H9 (cell line): ENCODE measurements at regions not wholly inside any gene's neighbourhood (a gene's known extent, or its start where the extent isn't known, plus 50 kb on each side); places are given as distances from the start of the nearest gene placed in this dataset.

Source experiments
- DNase-seq: peaks from one replicate; pipeline ENCODE4 v3.0.0-alpha.2; 2017
- H2AFZ ChIP-seq: one replicate; pipeline ENCODE4 v1.6.1; 2013; ENCODE audit warnings: mild to moderate bottlenecking, low read length, control low read depth, moderate library complexity
- H2AK5ac ChIP-seq: 2 replicates; pipeline ENCODE4 v1.6.1; 2013; ENCODE audit warnings: low read length, control low read depth, mixed read lengths; ENCODE audit not compliant: insufficient read length
- H2BK120ac ChIP-seq: one replicate; pipeline ENCODE4 v1.6.1; 2013; ENCODE audit warnings: low read depth, mild to moderate bottlenecking, low read length, control low read depth, inconsistent platforms; ENCODE audit not compliant: poor library complexity, severe bottlenecking
- H2BK12ac ChIP-seq: 2 replicates; pipeline ENCODE4 v1.6.1; 2013; ENCODE audit warnings: low read length, control low read depth, mixed read lengths, low read depth; ENCODE audit not compliant: insufficient read length
- H2BK15ac ChIP-seq: 2 replicates; pipeline ENCODE4 v1.6.1; 2013; ENCODE audit warnings: low read depth, low read length, control low read depth
- H2BK20ac ChIP-seq: one replicate; pipeline ENCODE4 v1.6.1; 2013; ENCODE audit warnings: low read depth, mild to moderate bottlenecking, low read length, control low read depth, inconsistent platforms; ENCODE audit not compliant: poor library complexity, severe bottlenecking
- H2BK5ac ChIP-seq: 2 replicates; pipeline ENCODE4 v1.6.1; 2013; ENCODE audit warnings: low read length, control low read depth, mixed read lengths; ENCODE audit not compliant: insufficient read length
- H3K14ac ChIP-seq: 2 replicates; pipeline ENCODE4 v1.6.1; 2013; ENCODE audit warnings: low read length, control low read depth; ENCODE audit not compliant: insufficient read depth
- H3K18ac ChIP-seq: 2 replicates; pipeline ENCODE4 v1.6.1; 2013; ENCODE audit warnings: low read depth, mild to moderate bottlenecking, mixed read lengths, low read length, control low read depth; ENCODE audit not compliant: insufficient read length
- H3K23ac ChIP-seq: 2 replicates; pipeline ENCODE4 v1.6.1; 2013; ENCODE audit warnings: low read length, control low read depth, mixed read lengths, low read depth; ENCODE audit not compliant: insufficient read length
- H3K23me2 ChIP-seq: 2 replicates; pipeline ENCODE4 v1.6.1; 2013; ENCODE audit warnings: low read depth, mild to moderate bottlenecking, mixed read lengths, low read length, control low read depth; ENCODE audit not compliant: insufficient read length, poor library complexity, severe bottlenecking
- H3K27ac ChIP-seq: 2 replicates; pipeline ENCODE4 v1.5.1; 2013; ENCODE audit warnings: low read length, control low read depth, mixed read lengths, low read depth; ENCODE audit not compliant: insufficient read length
- H3K27me3 ChIP-seq: 2 replicates; pipeline ENCODE4 v1.6.1; 2013; ENCODE audit warnings: low read length, control low read depth, inconsistent platforms; ENCODE audit not compliant: insufficient read depth
- H3K4ac ChIP-seq: 2 replicates; pipeline ENCODE4 v1.6.1; 2013; ENCODE audit warnings: low read depth, mild to moderate bottlenecking, control low read depth, inconsistent platforms, low read length, moderate library complexity
- H3K4me1 ChIP-seq: 2 replicates; pipeline ENCODE4 v1.6.1; 2013; ENCODE audit warnings: low read length, control low read depth, inconsistent platforms; ENCODE audit not compliant: insufficient read depth
- H3K4me2 ChIP-seq: 2 replicates; pipeline ENCODE4 v1.6.1; 2013; ENCODE audit warnings: low read length, control low read depth, mixed read lengths; ENCODE audit not compliant: insufficient read length, insufficient read depth
- H3K56ac ChIP-seq: 2 replicates; pipeline ENCODE4 v1.6.1; 2013; ENCODE audit warnings: low read depth, mild to moderate bottlenecking, mixed read lengths, low read length, control low read depth; ENCODE audit not compliant: insufficient read length
- H3K79me1 ChIP-seq: 2 replicates; pipeline ENCODE4 v1.6.1; 2013; ENCODE audit warnings: low read depth, mild to moderate bottlenecking, moderate library complexity, low read length, control low read depth, inconsistent platforms; ENCODE audit not compliant: insufficient read depth, poor library complexity, severe bottlenecking
- H3K79me2 ChIP-seq: 2 replicates; pipeline ENCODE4 v1.6.1; 2013; ENCODE audit warnings: low read length, control low read depth, inconsistent platforms; ENCODE audit not compliant: insufficient read depth
- H3K9ac ChIP-seq: 2 replicates; pipeline ENCODE4 v1.6.1; 2013; ENCODE audit warnings: low read length, control low read depth, mixed read lengths; ENCODE audit not compliant: insufficient read length; ENCODE audit errors: extremely low read depth
- H3K9me3 ChIP-seq: one replicate; pipeline ENCODE4 v1.6.1; 2013; ENCODE audit warnings: low read depth, low read length, inconsistent platforms; ENCODE audit not compliant: control insufficient read depth
- H3T11ph ChIP-seq: one replicate; pipeline ENCODE4 v1.6.1; 2013; ENCODE audit warnings: mild to moderate bottlenecking, low read length, control low read depth, inconsistent platforms
- H4K20me1 ChIP-seq: one replicate; pipeline ENCODE4 v1.6.1; 2013; ENCODE audit not compliant: control insufficient read depth, insufficient read length, insufficient read depth
- H4K5ac ChIP-seq: 2 replicates; pipeline ENCODE4 v1.6.1; 2013; ENCODE audit warnings: low read depth, mild to moderate bottlenecking, mixed read lengths, low read length, control low read depth; ENCODE audit not compliant: insufficient read length
- H4K8ac ChIP-seq: replicated peaks from 2 replicates; pipeline ENCODE4 v1.6.1; 2013; ENCODE audit warnings: low read length, control low read depth, mixed read lengths, low read depth; ENCODE audit not compliant: insufficient read length
- H4K91ac ChIP-seq: 2 replicates; pipeline ENCODE4 v1.6.1; 2013; ENCODE audit warnings: low read depth, mild to moderate bottlenecking, moderate library complexity, mixed read lengths, low read length, control low read depth; ENCODE audit not compliant: insufficient read length
- H3K27ac Mint-ChIP-seq, 3 experiments: 2 replicates in 2 of 3; 3 replicates in 1 of 3; pipeline ENCODE4 v1.8.0; 2020 to 2021; ENCODE audit warnings: mixed read lengths in 3 of 3, mild to moderate bottlenecking in 1 of 3, moderate library complexity in 1 of 3
- H3K27me3 Mint-ChIP-seq: 2 replicates; pipeline ENCODE4 v1.8.0; 2021; ENCODE audit warnings: low read depth, mild to moderate bottlenecking, moderate library complexity, mixed read lengths
- H3K36me3 Mint-ChIP-seq, 3 experiments: 2 replicates in 2 of 3; 3 replicates in 1 of 3; pipeline ENCODE4 v1.8.0; 2020 to 2021; ENCODE audit warnings: low read depth in 3 of 3, mixed read lengths in 3 of 3; ENCODE audit not compliant: insufficient read depth in 1 of 3
- H3K4me1 Mint-ChIP-seq, 2 experiments: 2 replicates each; pipeline ENCODE4 v1.8.0; 2020; ENCODE audit warnings: mixed read lengths in 2 of 2
- H3K4me3 Mint-ChIP-seq, 2 experiments: 2 replicates in 1 of 2; 3 replicates in 1 of 2; pipeline ENCODE4 v1.8.0; 2020 to 2021; ENCODE audit warnings: mild to moderate bottlenecking in 2 of 2, mixed read lengths in 2 of 2, moderate library complexity in 1 of 2
- H3K9me3 Mint-ChIP-seq, 2 experiments: 2 replicates in 1 of 2; 3 replicates in 1 of 2; pipeline ENCODE4 v1.8.0; 2020; ENCODE audit warnings: mild to moderate bottlenecking in 2 of 2, mixed read lengths in 2 of 2, moderate library complexity in 1 of 2
- CTCF ChIP-seq: fragments of 200-600 bp; sonication (generic); conservative IDR thresholded peaks from 3 replicates; pipeline ENCODE4 v1.8.0; 2021; ENCODE audit warnings: antibody characterized with exemption, mild to moderate bottlenecking
- WGBS: extraction: QIAGEN DNeasy Blood & Tissue Kit; methylation state at CpG from one replicate; pipeline ENCODE4 v1.1.7; 2013; ENCODE audit warnings: missing lambda C conversion rate, low lambda C conversion rate, mixed read lengths; ENCODE audit not compliant: insufficient read length; ENCODE audit errors: extremely low coverage; 5-methylcytosine and 5-hydroxymethylcytosine counted together

DNA sequence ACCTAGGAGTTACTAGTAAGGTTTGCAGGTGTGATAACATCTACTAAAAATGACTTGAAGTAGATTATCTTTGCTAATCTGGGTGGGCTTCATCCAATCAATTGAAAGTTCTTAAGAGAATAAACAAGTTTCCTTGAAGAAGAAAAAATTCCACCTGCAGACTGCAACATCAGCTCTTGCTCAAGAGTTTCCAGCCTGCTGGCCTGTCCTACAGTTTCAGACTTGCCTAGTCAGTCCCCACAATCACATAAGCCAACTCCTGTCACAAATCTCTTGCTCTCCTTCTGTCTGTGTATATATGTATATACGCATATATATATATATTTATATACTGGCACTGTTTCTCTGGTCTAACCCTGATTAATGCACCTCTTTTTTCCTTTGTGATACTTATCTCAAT is 67.3 kb upstream of the ITM2B start:
- H2BK5ac ChIP-seq: no peak overlapping the region
- no peak overlapping the region for H3K27ac Mint-ChIP-seq
- no peak overlapping the region for H2BK120ac ChIP-seq
- no peak overlapping the region for H4K91ac ChIP-seq
- H3K23me2 ChIP-seq: no peaks in the 10 kb centered on the region
- no peaks in the 10 kb centered on the region for H3K79me1 ChIP-seq
- H3K36me3 Mint-ChIP-seq: no peaks in the 10 kb centered on the region
- no peaks in the 10 kb centered on the region for H3K9me3 ChIP-seq
- no peak overlapping the region for H3K23ac ChIP-seq
- no peak overlapping the region for H3K14ac ChIP-seq
- no peak overlapping the region for H3K18ac ChIP-seq
- no peaks in the 10 kb centered on the region; the same call in 1 of the 2 replicates for H3K4me1 ChIP-seq
- H4K20me1 ChIP-seq: no peaks in the 10 kb centered on the region
- peaks cover 12 to 13% of the 10 kb centered on the region in 2 experiments for H3K4me1 Mint-ChIP-seq
- no peak for DNase-seq
- no peak for TF ChIP-seq CTCF
- H3K4me2 ChIP-seq: no peak overlapping the region
- H3K9me3 Mint-ChIP-seq: no peaks in the 10 kb centered on the region
- H2AK5ac ChIP-seq: no peak overlapping the region
- H3K79me2 ChIP-seq: no peaks in the 10 kb centered on the region
- H2BK12ac ChIP-seq: no peak overlapping the region
- H3K4ac ChIP-seq: no peak overlapping the region
- no peak overlapping the region for H4K8ac ChIP-seq
- H2BK20ac ChIP-seq: no peak overlapping the region
- H3T11ph ChIP-seq: no peak overlapping the region
- no peaks in the 10 kb centered on the region for H3K27me3 ChIP-seq
- H2BK15ac ChIP-seq: no peak overlapping the region
- H3K4me3 Mint-ChIP-seq: no peak overlapping the region
- WGBS: no CpG with 5 or more reads among the region's 1 CpG
- H3K9ac ChIP-seq: no peak overlapping the region
- H3K27me3 Mint-ChIP-seq: peaks cover 2% of the 10 kb centered on the region
- H3K27ac ChIP-seq: no peak overlapping the region
- no peak overlapping the region for H3K56ac ChIP-seq
- H2AFZ ChIP-seq: no peak overlapping the region
- no peak overlapping the region for H4K5ac ChIP-seq
